Astrocyte (in vitro differentiated cells and primary cell): ENCODE measurements at regions not wholly inside any gene's neighbourhood (a gene's known extent, or its start where the extent isn't known, plus 50 kb on each side); places are given as distances from the start of the nearest gene placed in this dataset.

ENCODE experiments used
- DNase-seq: peaks from one replicate; pipeline ENCODE4 v3.0.0-alpha.2; 2010; ENCODE audit warnings: low read depth
- FAIRE-seq: peaks from 2 replicates; lab custom pipeline; 2011; peaks lifted over from hg19 to GRCh38; lab: Jason Lieb, UNC
- H2AFZ ChIP-seq: 2 replicates; pipeline ENCODE4 v1.6.0; 2012; ENCODE audit warnings: low read depth, low read length, inconsistent platforms
- H3K27ac ChIP-seq: 2 replicates; pipeline ENCODE4 v1.5.1; 2011; ENCODE audit warnings: low read depth, low read length, inconsistent platforms
- H3K27me3 ChIP-seq: 2 replicates; pipeline ENCODE4 v1.6.0; 2011; ENCODE audit warnings: low read length, inconsistent platforms; ENCODE audit not compliant: insufficient read depth
- H3K36me3 ChIP-seq: 2 replicates; pipeline ENCODE4 v1.5.1; 2011; ENCODE audit warnings: low read length, inconsistent platforms; ENCODE audit not compliant: insufficient read depth
- H3K4me1 ChIP-seq: 2 replicates; pipeline ENCODE4 v1.5.1; 2011; ENCODE audit warnings: low read length, inconsistent platforms; ENCODE audit not compliant: insufficient read depth
- H3K4me2 ChIP-seq: 2 replicates; pipeline ENCODE4 v1.6.0; 2012; ENCODE audit warnings: low read length, inconsistent platforms
- H3K4me3 ChIP-seq: 2 replicates; pipeline ENCODE4 v1.5.1; 2011; ENCODE audit warnings: low read depth, mild to moderate bottlenecking, low read length, inconsistent platforms; ENCODE audit not compliant: insufficient read depth
- H3K79me2 ChIP-seq: 2 replicates; pipeline ENCODE4 v1.6.0; 2012; ENCODE audit warnings: mild to moderate bottlenecking, low read length, inconsistent platforms; ENCODE audit not compliant: insufficient read depth
- H3K9ac ChIP-seq: 2 replicates; pipeline ENCODE4 v1.6.0; 2012; ENCODE audit warnings: mild to moderate bottlenecking, low read length, inconsistent platforms
- H3K9me3 ChIP-seq: 2 replicates; pipeline ENCODE4 v1.5.1; 2012; ENCODE audit warnings: low read depth, mild to moderate bottlenecking, low read length, inconsistent platforms; ENCODE audit not compliant: insufficient read depth
- H4K20me1 ChIP-seq: 2 replicates; pipeline ENCODE4 v1.6.0; 2012; ENCODE audit warnings: low read length, inconsistent platforms; ENCODE audit not compliant: insufficient read depth
- H3K27ac Mint-ChIP-seq: one replicate; pipeline ENCODE4 v1.8.0; 2021; ENCODE audit warnings: mild to moderate bottlenecking, mixed read lengths; ENCODE audit not compliant: unreplicated experiment
- H3K27me3 Mint-ChIP-seq: one replicate; pipeline ENCODE4 v1.8.0; 2021; ENCODE audit warnings: low read depth, mixed read lengths; ENCODE audit not compliant: unreplicated experiment
- H3K36me3 Mint-ChIP-seq: one replicate; pipeline ENCODE4 v1.8.0; 2021; ENCODE audit warnings: low read depth, mixed read lengths; ENCODE audit not compliant: unreplicated experiment
- H3K4me1 Mint-ChIP-seq: one replicate; pipeline ENCODE4 v1.8.0; 2021; ENCODE audit warnings: low read depth, mixed read lengths; ENCODE audit not compliant: unreplicated experiment
- H3K4me3 Mint-ChIP-seq: one replicate; pipeline ENCODE4 v1.8.0; 2021; ENCODE audit warnings: mild to moderate bottlenecking, moderate library complexity, mixed read lengths; ENCODE audit not compliant: unreplicated experiment
- H3K9me3 Mint-ChIP-seq: one replicate; pipeline ENCODE4 v1.8.0; 2021; ENCODE audit warnings: mild to moderate bottlenecking, mixed read lengths; ENCODE audit not compliant: unreplicated experiment
- CTCF ChIP-seq: IDR thresholded peaks from 2 replicates; pipeline ENCODE4 v1.5.1; 2011; ENCODE audit warnings: low read depth, mild to moderate bottlenecking, inconsistent platforms, low read length, moderate library complexity; ENCODE audit not compliant: insufficient read depth
- EZH2 ChIP-seq: IDR thresholded peaks from 2 replicates; pipeline ENCODE4 v1.6.1; 2012; ENCODE audit warnings: mild to moderate bottlenecking, low read length, inconsistent platforms; ENCODE audit not compliant: insufficient read depth

GRCh38 chr9:129258124-129258822 lies 80.2 kb upstream of the IER5L start:
- H3K4me3 ChIP-seq, result peak overlapping the region; percentile 43
- H3K9ac ChIP-seq, result peak overlapping the region; percentile 15
- H3K4me3 Mint-ChIP-seq, result peak overlapping the region; percentile 65
- no peaks in the 10 kb centered on the region for H3K36me3 ChIP-seq
- H4K20me1 ChIP-seq, result no peaks in the 10 kb centered on the region
- DNase-seq, result peak; percentile 73
- H3K4me2 ChIP-seq, result peak overlapping the region; percentile 80
- no peaks in the 10 kb centered on the region for H3K79me2 ChIP-seq
- H3K4me1 ChIP-seq, result peaks cover 7% of the 10 kb centered on the region
- peak overlapping the region; percentile 64 for H2AFZ ChIP-seq
- peaks cover 2% of the 10 kb centered on the region for H3K36me3 Mint-ChIP-seq
- H3K27ac Mint-ChIP-seq, result no peak overlapping the region
- peaks cover 2% of the 10 kb centered on the region for H3K4me1 Mint-ChIP-seq
- H3K9me3 ChIP-seq, result no peaks in the 10 kb centered on the region
- peaks cover 3% of the 10 kb centered on the region for H3K9me3 Mint-ChIP-seq
- FAIRE-seq, result no peak
- TF ChIP-seq EZH2 (no peak), CTCF (no peak)
- no peak overlapping the region for H3K27ac ChIP-seq
- no peaks in the 10 kb centered on the region for H3K27me3 ChIP-seq
- H3K27me3 Mint-ChIP-seq, result peaks cover 50% of the 10 kb centered on the region

- Histone ChIP-seq H3K4me2 (no peak overlapping the region), H3K4me1 (peaks cover 7% of the 10 kb centered on the region), H3K79me2 (no peaks in the 10 kb centered on the region), H4K20me1 (no peaks in the 10 kb centered on the region), H3K9me3 (no peaks in the 10 kb centered on the region), H3K27ac (no peak overlapping the region), H3K9ac (no peak overlapping the region), H2AFZ (no peak overlapping the region), H3K4me3 (no peak overlapping the region), H3K36me3 (no peaks in the 10 kb centered on the region), H3K27me3 (no peaks in the 10 kb centered on the region)
- no peak overlapping the region for H3K4me3 Mint-ChIP-seq
- DNase-seq, result no peak
- no peak for FAIRE-seq
- H3K27ac Mint-ChIP-seq, result no peak overlapping the region
- H3K9me3 Mint-ChIP-seq, result peaks cover 3% of the 10 kb centered on the region
- H3K4me1 Mint-ChIP-seq, result peaks cover 1% of the 10 kb centered on the region
- no peak for TF ChIP-seq CTCF
- TF ChIP-seq EZH2, result no peak
- peaks cover 2% of the 10 kb centered on the region for H3K36me3 Mint-ChIP-seq
- H3K27me3 Mint-ChIP-seq, result peaks cover 49% of the 10 kb centered on the region
Measured at GRCh38 chr9:129256959-129257713, 79.1 kb upstream of the IER5L start.
